ENCODE measurements at regions not wholly inside any gene's neighbourhood (a gene's known extent, or its start where the extent isn't known, plus 50 kb on each side); places are given as distances from the start of the nearest gene placed in this dataset.
A peak's percentile ranks its signal among the peaks of the same experiment; 100 is the strongest.

GRCh38 chr16:10314811-10315210 lies 71.0 kb upstream of the ATF7IP2 start:
- ATAC-seq: peak; percentile 43 to 59; a peak in 3 of 6 replicates
- Histone ChIP-seq H3K9me3 (no peaks in the 10 kb centered on the region), H3K4me1 (0 out of 3 replicates have a peak, but pooled peaks cover 3% of the 10 kb centered on the region), H3K4me2 (no peak overlapping the region), H3K4me3 (no peak overlapping the region), H3K27ac (no peak overlapping the region)
- no peak for TF ChIP-seq POLR2AphosphoS2 (conservative IDR thresholded peaks at IDR 0.05; ENCODE audit: low read length)
- TF ChIP-seq SMC3 (IDR thresholded peaks at IDR 0.05): peak; percentile 25; the same call in 1 of the 3 replicates
- no peak for TF ChIP-seq PHF8 (IDR thresholded peaks at IDR 0.05; ENCODE audit: borderline replicate concordance, low read depth)
- no peak for TF ChIP-seq FOXS1 (CRISPR knock-in tag; IDR thresholded peaks at IDR 0.05)
- TF ChIP-seq CTCF (IDR thresholded peaks at IDR 0.05): peak; percentile 27
- no peak for TF ChIP-seq BHLHE40 (IDR thresholded peaks at IDR 0.05; ENCODE audit: low read depth, low read length)
- TF ChIP-seq JUN (IDR thresholded peaks at IDR 0.05): no peak
- no peak for TF ChIP-seq KDM1A (IDR thresholded peaks at IDR 0.05; ENCODE audit: low read depth)
- no peak for TF ChIP-seq POLR2A (IDR thresholded peaks at IDR 0.05; ENCODE audit: low read length)
- no peak for TF ChIP-seq BCL3 (IDR thresholded peaks at IDR 0.05)
- no peak for TF ChIP-seq FOSL2 (IDR thresholded peaks at IDR 0.05)
- TF ChIP-seq FOSL2 (CRISPR knock-in tag; IDR thresholded peaks at IDR 0.05): no peak
- peak; percentile 44 to 53; a peak in 4 of 5 replicates for TF ChIP-seq RAD21 (conservative IDR thresholded peaks at IDR 0.05 in 1 of 2, IDR thresholded peaks at IDR 0.05 in 1 of 2)
- no peak for TF ChIP-seq HOXB5 (CRISPR knock-in tag; IDR thresholded peaks at IDR 0.05)
- no peak for TF ChIP-seq HDAC2 (IDR thresholded peaks at IDR 0.05)
- TF ChIP-seq E2F6 (IDR thresholded peaks at IDR 0.05; ENCODE audit: borderline replicate concordance, low read depth): no peak
- no peak for TF ChIP-seq NR3C1 (IDR thresholded peaks at IDR 0.05)
- no peak for TF ChIP-seq PBX3 (IDR thresholded peaks at IDR 0.05)
- TF ChIP-seq USF2 (IDR thresholded peaks at IDR 0.05): no peak
- TF ChIP-seq CHD4 (IDR thresholded peaks at IDR 0.05; ENCODE audit: borderline replicate concordance): no peak
- no peak for TF ChIP-seq HES2 (IDR thresholded peaks at IDR 0.05)
- WGBS (ENCODE audit: missing lambda C conversion rate): 42% methylated on average over 4 of the region's 4 CpGs
- FAIRE-seq: no peak
- no peak for DNase-seq (ENCODE audit: low read depth in 1 of 2, low spot score in 1 of 2)
- ChIA-PET POLR2A (no interaction called here), CTCF (interaction anchor here (0.6 to 4.5 kb wide), 10 partner anchors 53 to 422 kb away, joined by 3 to 33 read pairs (median 4); partner anchors contain the start of gene TEKT5)

GRCh38 chr16:10317425-10318001 lies 68.3 kb upstream of the ATF7IP2 start:
- Histone ChIP-seq H3K4me3 (no peak overlapping the region), H3K4me1 (0 out of 3 replicates have a peak, but pooled peaks cover 3% of the 10 kb centered on the region), H3K4me2 (no peak overlapping the region), H3K27ac (no peak overlapping the region), H3K9me3 (no peaks in the 10 kb centered on the region)
- no peak for TF ChIP-seq JUN (IDR thresholded peaks at IDR 0.05)
- peak in 1 of 2 experiments; percentile 15; a peak in 1 of 4 replicates for TF ChIP-seq CEBPB (IDR thresholded peaks at IDR 0.05)
- POLR2A ChIA-PET: interaction anchor here (0.7 kb wide), 1 partner anchor 80 kb away, joined by 3 read pairs; no protein-coding TSS in a partner anchor
- DNase-seq (ENCODE audit: low read depth in 1 of 2, low spot score in 1 of 2): no peak
- CTCF ChIA-PET: interaction anchor here (1.1 to 1.6 kb wide), 3 partner anchors 11 to 419 kb away, joined by 4 to 6 read pairs (median 5); no protein-coding TSS in a partner anchor
- WGBS (ENCODE audit: missing lambda C conversion rate): 60% methylated on average over 3 of the region's 3 CpGs
- FAIRE-seq: no peak
- no peak for ATAC-seq
